ENCODE measurements at regions not wholly inside any gene's neighbourhood (a gene's known extent, or its start where the extent isn't known, plus 50 kb on each side); places are given as distances from the start of the nearest gene placed in this dataset.
"Not testable (repeated sequence)": the region's sequence is repeated elsewhere in the genome, so short reads cannot be mapped to it uniquely, and the experiment has no call there.

GRCh38 chr18:34953212-34953611 lies 88.0 kb upstream of the MAPRE2 start:
- Mint-ChIP-seq H3K36me3 (ENCODE audit: low read depth, unreplicated experiment) (no peaks in the 10 kb centered on the region), H3K9me3 (ENCODE audit: unreplicated experiment) (no peaks in the 10 kb centered on the region), H3K27ac (ENCODE audit: unreplicated experiment) (no peak overlapping the region), H3K27me3 (ENCODE audit: unreplicated experiment) (no peaks in the 10 kb centered on the region), H3K4me3 (ENCODE audit: unreplicated experiment) (no peak overlapping the region), H3K4me1 (ENCODE audit: unreplicated experiment) (peaks cover 2% of the 10 kb centered on the region)
- TF ChIP-seq, protein P1, sequence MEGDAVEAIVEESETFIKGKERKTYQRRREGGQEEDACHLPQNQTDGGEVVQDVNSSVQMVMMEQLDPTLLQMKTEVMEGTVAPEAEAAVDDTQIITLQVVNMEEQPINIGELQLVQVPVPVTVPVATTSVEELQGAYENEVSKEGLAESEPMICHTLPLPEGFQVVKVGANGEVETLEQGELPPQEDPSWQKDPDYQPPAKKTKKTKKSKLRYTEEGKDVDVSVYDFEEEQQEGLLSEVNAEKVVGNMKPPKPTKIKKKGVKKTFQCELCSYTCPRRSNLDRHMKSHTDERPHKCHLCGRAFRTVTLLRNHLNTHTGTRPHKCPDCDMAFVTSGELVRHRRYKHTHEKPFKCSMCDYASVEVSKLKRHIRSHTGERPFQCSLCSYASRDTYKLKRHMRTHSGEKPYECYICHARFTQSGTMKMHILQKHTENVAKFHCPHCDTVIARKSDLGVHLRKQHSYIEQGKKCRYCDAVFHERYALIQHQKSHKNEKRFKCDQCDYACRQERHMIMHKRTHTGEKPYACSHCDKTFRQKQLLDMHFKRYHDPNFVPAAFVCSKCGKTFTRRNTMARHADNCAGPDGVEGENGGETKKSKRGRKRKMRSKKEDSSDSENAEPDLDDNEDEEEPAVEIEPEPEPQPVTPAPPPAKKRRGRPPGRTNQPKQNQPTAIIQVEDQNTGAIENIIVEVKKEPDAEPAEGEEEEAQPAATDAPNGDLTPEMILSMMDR (IDR thresholded peaks at IDR 0.05; ENCODE audit: unreplicated experiment), result no peak
- DNase-seq (ENCODE audit: low spot score), result no peak

DNA sequence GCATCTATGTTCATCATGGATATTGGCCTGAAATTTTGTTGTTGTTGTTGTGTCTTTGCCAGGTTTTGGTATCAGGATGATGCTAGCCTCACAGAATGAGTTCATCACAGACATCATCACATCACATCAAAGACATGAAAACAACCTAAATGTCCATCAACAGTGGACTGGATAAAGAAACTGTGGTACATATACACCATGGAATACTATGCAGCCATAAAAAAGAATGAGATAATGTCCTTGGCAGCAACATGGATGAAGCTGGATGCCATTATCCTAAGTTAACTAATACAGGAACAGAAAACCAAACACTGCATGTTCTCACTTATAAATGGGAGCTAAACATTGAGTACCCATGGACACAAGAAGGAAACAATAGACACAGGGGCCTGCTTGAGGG lies 85.7 kb upstream of the MAPRE2 start:
- DNase-seq (ENCODE audit: low spot score); H3K27ac Mint-ChIP-seq (ENCODE audit: unreplicated experiment); H3K4me3 Mint-ChIP-seq (ENCODE audit: unreplicated experiment); H3K4me1 Mint-ChIP-seq (ENCODE audit: unreplicated experiment); H3K27me3 Mint-ChIP-seq (ENCODE audit: unreplicated experiment); H3K9me3 Mint-ChIP-seq (ENCODE audit: unreplicated experiment); H3K36me3 Mint-ChIP-seq (ENCODE audit: low read depth, unreplicated experiment): not testable (repeated sequence)

GRCh38 chr18:34956663-34957062 lies 84.5 kb upstream of the MAPRE2 start:
- TF ChIP-seq, protein P1 (IDR thresholded peaks at IDR 0.05; ENCODE audit: unreplicated experiment), result no peak
- H3K4me3 Mint-ChIP-seq (ENCODE audit: unreplicated experiment), result no peak overlapping the region
- peaks cover 2% of the 10 kb centered on the region for H3K4me1 Mint-ChIP-seq (ENCODE audit: unreplicated experiment)
- H3K36me3 Mint-ChIP-seq (ENCODE audit: low read depth, unreplicated experiment), result no peaks in the 10 kb centered on the region
- H3K27ac Mint-ChIP-seq (ENCODE audit: unreplicated experiment), result no peak overlapping the region
- no peaks in the 10 kb centered on the region for H3K9me3 Mint-ChIP-seq (ENCODE audit: unreplicated experiment)
- H3K27me3 Mint-ChIP-seq (ENCODE audit: unreplicated experiment), result no peaks in the 10 kb centered on the region
- DNase-seq (ENCODE audit: low spot score), result no peak

GRCh38 chr18:34957119-34957863 lies 83.9 kb upstream of the MAPRE2 start:
- DNase-seq (ENCODE audit: low spot score), result no peak
- TF ChIP-seq, protein P1 (IDR thresholded peaks at IDR 0.05; ENCODE audit: unreplicated experiment), result no peak

DNA sequence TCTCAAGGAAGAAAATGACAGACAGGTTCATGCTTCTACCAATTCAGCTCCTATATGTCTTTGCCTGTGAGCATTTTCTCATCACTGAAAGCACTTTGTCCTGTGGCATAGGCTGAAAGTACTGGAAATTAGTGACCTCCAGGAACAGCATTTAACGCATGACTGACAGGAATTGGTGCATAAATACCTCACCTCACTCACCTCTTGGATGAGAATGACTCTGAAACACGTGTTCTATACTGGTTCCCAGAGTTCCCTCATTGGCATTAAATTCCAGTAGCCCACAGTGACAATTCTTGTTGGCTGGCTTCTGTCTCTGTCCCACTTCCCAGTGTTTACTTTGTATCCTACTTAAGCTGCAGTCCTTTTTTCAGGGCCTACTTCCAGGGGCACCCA lies 83.4 kb upstream of the MAPRE2 start:
- Mint-ChIP-seq H3K9me3 (ENCODE audit: unreplicated experiment) (no peaks in the 10 kb centered on the region), H3K27ac (ENCODE audit: unreplicated experiment) (no peak overlapping the region), H3K36me3 (ENCODE audit: low read depth, unreplicated experiment) (no peaks in the 10 kb centered on the region), H3K4me1 (ENCODE audit: unreplicated experiment) (peaks cover 2% of the 10 kb centered on the region), H3K27me3 (ENCODE audit: unreplicated experiment) (no peaks in the 10 kb centered on the region), H3K4me3 (ENCODE audit: unreplicated experiment) (no peak overlapping the region)
- TF ChIP-seq, protein P1 (IDR thresholded peaks at IDR 0.05; ENCODE audit: unreplicated experiment), result no peak
- DNase-seq (ENCODE audit: low spot score), result no peak

More at GRCh38 chr18:34957119-34957863, 83.9 kb upstream of the MAPRE2 start:
- Mint-ChIP-seq H3K9me3 (ENCODE audit: unreplicated experiment) (no peaks in the 10 kb centered on the region), H3K27ac (ENCODE audit: unreplicated experiment) (no peak overlapping the region), H3K27me3 (ENCODE audit: unreplicated experiment) (no peaks in the 10 kb centered on the region), H3K36me3 (ENCODE audit: low read depth, unreplicated experiment) (no peaks in the 10 kb centered on the region), H3K4me1 (ENCODE audit: unreplicated experiment) (peaks cover 2% of the 10 kb centered on the region), H3K4me3 (ENCODE audit: unreplicated experiment) (no peak overlapping the region)

Data from endothelial cell (in vitro differentiated cells).